GM21360 (cell line): ENCODE measurements at regions not wholly inside any gene's neighbourhood (a gene's known extent, or its start where the extent isn't known, plus 50 kb on each side); places are given as distances from the start of the nearest gene placed in this dataset.
"Not testable (repeated sequence)": the region's sequence is repeated elsewhere in the genome, so short reads cannot be mapped to it uniquely, and the experiment has no call there.

Experiments used
- ATAC-seq: cut with Tn5 transposase; IDR thresholded peaks from one replicate; pipeline ENCODE4 v1.9.1; 2021; ENCODE audit warnings: mild to moderate bottlenecking, moderate library complexity; ENCODE audit not compliant: unreplicated experiment

DNA sequence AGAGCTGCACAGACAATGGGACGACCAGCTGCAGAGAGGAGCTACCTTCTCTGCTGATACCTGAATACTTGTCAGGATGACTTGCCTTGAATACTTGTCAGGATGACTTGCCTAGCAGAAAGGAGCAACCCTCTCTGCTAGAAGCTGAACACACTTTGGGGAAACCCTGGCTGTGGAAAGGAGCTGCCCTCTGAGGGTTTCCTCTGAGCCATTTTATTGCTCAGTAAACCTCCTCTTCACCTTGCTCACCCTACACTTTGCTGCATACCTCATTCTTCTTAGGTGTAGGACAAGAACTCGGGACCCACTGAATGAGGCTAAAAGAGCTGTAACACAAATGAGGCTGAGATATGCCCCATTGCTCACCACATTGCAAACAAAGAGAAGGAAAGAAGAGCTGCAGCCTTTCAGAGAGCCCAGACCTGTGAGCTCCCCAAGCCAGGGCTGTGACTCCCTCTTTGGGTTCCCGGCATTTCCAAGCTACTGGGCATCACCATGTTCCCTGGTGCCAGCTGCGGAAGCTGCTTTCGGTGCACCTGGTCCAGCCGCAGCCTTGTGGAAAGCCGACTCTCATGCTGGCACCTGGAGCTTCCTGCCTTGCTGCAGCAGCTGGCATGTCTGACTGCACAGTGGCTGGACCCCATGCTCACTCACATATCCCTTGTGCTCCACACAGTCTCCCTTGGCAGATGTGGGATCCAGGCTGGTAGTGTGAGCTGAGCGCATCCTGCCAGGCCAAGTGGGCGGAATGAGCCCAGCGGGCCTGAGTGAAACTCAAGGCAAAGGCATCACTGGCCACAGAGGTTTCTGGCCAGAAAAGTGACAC lies 106.7 kb upstream of the AHI1 start:
- no peak for ATAC-seq

DNA sequence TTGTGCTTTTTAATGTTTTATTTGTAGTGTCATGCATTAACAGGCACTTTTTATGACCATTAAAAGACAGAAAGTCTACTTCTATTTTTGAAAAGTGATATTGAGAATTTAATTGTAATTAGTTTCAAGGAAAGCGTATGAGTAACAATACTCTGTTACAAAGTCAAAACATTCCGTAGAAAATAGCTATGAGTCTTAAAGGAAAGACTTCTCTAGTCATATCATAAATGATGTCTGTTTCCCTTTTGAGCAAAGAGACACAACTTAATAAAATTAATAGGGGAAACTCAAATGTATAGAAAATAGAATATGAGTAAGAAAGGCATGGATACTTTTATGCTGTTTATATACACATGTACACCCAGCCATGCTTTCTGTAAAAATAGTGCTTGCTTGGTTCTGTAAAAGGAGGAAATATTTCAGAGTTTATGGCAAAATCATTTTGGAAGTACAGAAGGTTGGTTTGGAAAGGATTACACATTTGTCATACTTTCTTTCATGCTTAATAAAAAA lies 107.8 kb upstream of the AHI1 start:
- no peak for ATAC-seq

DNA sequence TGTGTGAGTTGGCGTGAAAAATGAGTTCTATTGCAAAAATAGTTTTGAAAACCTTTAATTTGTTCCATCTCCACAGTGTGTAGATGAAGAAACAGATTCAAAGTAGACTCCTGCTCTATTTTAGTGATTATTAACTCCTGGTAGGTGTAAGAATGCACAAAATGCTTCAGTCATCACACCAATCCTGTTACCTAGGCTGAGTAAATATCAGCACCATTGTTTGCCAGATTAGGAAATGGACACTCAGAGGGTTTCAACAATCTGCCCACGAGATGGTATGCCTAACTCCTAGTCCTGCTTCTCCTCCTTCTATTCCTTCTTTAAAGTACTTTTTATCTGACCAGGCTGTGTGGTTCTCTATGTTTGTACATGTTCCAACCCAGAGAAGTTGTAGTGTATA lies 108.9 kb upstream of the AHI1 start:
- ATAC-seq, result no peak

DNA sequence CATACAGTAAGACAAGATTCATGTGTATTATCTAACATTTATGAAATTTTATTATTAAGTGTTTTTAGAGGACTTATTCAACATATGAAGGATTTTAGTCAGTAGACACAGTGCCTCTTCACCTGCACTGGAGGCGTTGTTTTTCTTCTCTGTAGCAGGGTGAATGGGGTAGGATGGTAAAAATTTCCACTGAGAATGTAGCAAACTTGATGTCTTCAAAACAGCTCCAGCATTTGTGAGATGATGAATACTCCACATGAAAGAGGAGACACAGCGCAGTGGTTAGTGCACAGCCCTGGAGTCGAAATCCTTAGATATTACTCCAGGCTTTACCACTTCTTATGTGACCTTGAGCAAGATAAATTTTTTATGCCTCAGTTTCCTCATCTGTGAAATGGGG lies 110.5 kb upstream of the AHI1 start:
- no peak for ATAC-seq

DNA sequence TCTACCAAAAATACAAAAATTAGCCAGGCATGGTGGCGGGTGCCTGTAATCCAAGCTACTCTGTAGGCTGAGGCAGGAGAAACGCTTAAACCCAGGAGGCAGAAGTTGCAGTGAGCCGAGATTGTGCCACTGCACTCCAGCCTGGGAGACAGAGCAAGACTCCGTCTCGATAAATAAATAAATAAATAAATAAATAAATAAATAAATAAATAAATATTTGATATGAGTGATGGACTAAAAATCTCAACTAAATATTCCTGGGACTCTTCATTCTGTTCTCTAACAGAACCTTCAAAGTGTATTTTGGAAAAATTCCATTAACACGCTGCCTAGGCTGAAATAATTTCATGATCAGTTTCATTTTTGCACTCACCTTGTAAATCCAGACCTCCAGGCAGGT lies 112.7 kb upstream of the AHI1 start:
- ATAC-seq, result not testable (repeated sequence)

DNA sequence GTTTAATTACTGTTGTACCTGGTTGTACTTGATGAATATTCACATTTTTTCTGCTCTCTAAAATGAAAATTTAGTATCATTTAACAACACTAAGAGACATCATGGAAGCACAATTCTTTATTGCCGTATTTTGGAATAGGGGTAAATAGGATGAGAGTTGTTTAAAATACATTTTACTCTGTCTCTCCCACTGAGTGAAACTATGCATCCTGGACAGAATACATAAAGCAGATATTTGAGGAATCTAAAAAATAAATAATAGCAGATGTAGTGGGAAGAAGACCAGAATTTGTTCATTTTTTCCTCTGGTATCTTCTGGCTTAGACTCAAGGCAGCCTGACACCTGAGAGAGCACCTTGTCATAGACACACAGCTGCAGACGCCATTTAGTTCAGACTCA lies 119.1 kb upstream of the AHI1 start:
- ATAC-seq, result no peak

DNA sequence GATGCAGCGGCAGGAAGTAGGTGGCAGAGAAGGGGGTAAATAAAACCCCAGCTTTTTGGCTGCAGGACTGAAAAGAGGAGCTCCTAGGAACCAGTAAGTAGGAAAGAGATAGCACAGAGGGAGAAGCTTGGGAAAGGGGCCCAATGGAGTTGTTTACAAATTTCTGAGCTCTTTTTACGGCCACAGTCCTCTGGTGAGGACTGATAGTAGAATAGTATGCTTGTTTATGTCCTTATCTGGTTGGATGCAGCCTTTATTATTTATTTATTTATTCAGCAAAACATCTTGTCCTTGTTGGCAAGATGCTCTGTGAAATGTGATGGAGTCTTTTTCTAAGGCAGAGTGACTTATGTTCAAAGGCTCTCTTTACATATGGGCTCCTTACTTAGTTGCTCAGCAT lies 119.7 kb upstream of the AHI1 start:
- ATAC-seq, result no peak

DNA sequence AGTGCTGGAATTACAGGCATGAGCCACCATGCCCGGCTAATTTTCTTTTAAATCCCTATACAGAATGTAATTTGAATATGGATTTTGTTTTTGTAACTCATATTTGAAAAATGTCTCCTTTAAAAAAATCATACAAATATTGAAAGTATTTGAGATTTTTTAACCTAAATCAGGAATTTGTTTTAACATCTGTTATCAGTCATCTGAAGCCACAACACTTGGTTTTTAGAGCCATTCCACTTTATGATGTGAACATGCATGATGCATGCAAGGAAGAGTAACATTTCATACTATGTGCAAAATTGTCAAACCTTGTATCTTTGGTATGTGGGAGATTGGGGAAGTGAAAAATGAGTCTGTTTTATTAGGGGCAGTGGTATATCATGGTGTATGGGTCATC lies 124.5 kb upstream of the AHI1 start:
- no peak for ATAC-seq

DNA sequence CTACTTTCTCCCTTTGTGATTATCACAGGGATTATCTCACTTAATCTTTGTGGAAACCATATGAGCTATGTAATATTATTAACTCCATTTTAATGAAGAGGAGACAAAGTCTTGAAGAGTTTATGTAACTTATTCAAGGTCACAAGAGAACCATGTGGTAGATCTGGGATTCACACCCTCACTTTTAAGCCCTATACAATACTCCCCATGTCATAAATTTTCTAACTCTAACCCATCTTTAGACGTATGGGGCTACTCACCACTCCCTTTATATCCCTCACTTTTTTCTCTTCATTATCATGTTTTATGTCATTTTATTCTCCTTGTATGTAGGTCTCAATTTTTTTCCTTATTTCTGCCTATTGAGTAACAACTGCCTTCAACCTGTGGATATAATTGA lies 126.4 kb upstream of the AHI1 start:
- ATAC-seq, result no peak

DNA sequence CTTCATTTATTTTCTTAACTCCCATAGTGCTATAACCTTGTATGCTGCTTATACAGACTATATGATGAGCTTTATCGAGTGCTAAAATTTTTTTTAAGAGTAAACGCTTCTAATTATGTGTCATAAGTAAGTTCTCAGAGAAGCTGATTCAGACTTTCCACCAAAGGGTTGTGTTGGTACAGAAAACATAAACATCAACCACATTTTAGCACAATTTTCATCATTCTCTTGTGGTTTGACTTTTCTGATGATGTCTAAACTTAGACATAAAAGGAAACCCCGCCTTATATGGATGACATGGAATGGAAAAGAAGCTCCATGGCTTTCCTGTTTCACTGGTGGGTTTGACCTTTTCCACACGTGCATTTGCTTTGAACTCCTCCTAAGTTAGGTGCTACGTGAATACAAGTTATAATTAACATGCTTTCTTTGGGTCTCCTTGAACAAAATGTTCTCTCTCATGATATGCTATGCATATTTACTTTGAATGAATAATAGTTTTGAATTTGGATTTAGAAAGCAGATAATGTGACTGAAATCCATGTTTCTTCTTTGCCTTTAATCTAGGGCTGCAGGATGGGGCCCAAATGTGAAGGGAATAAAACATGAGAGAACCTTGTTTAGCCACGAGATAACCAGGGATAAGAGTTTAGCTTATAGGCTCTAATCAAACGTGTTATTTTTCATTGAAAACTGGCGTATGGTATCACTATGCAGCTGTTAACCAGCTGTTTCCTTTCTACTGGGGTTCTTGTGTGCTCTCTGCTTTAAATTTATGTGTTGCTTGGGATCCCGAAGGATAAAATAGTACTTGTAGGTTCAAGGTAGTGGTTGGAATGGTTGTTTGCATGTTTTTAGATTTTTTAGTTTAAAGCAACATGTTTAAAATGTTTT lies 127.1 kb upstream of the AHI1 start:
- ATAC-seq, result no peak

DNA sequence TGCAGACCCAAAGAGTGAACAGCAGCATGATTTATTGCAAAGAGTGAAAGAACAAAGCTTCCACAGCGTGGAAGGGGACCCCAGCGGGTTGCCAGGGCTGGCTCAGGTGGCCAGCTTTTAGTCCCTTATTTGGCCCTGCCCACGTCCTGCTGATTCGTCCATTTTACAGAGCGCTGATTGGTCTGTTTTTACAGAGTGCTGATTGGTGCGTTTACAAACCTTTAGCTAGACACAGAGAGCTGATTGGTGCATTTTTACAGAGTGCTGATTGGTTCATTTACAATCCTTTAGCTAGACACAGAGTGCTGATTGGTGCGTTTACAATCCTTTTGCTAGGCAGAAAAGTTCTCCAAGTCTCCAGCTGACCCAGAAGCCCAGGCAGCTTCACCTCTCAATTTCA lies 128.5 kb upstream of the AHI1 start:
- not testable (repeated sequence) for ATAC-seq

DNA sequence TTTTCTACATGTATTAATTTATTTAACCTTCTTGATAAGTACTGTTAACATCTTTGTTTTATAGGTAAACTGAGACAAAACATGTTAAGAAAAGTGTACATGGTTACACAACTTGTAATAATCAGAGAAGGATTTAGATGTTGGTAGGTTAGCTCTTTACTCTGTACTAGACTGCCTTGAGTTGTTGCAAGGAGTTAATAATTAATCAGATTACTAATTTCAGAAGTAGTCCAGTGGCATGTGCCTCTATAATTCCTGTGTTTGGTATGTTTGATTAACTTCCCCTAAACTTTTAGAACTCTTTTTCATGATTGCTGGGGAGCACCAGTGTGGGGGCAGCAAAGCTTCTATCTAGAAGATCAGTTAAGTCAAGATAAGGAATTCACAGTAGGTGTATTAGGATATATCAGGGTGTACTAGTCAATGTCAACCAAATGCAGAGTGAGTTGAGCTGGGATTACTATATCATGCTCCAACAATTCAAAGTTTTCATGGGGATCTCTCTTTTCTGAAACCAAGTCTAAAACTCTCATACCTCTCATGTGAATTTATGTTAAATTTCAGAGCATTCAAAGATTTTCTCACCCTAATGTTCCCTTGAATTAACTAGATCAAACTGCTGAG lies 129.7 kb upstream of the AHI1 start:
- no peak for ATAC-seq

DNA sequence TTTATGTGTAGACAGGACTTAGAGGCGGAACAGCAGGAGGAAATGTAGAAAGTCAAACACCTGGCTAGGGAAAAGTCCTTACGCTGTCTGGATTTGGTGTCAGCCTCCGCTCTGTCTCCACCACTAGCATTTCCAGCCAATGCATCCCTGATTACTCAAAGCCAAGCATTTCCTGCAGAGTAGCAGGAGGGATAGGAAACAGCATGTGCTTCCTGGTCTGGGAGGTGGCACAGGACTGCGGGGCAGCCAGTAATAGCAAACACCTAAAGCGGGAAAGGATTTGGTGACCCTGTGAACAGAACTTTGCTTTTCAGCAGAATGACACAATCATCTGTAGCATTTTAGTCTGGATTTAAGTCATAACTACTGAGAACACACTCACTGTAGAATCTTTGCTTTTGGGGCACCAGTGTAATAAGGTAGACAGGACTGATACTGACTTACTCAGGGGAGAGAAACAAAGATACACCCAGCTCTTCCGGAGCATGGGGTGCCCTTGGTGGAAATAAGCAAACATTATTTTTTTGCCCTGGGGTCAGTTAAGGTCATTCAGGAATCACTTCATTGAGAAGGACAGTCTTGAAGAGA lies 133.3 kb upstream of the AHI1 start:
- ATAC-seq, result no peak

DNA sequence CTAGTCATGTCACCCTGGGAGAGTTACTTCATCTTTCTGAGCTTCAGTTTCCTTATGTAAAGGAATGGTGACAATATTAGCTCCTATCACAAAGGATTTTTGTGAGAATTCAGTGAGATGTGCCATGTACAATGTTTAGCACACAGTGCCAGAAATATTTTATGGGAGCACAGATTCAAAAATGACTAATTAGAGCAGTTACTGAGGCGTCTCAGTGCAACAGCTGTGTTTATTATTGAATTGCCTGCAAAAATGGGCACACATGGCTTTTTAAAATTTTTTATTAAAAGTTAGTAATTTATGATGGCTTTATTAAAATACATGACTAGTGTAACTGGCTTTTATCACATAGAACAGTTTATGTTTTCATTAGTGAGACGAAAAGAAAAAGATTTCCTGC lies 134.3 kb upstream of the AHI1 start:
- no peak for ATAC-seq

DNA sequence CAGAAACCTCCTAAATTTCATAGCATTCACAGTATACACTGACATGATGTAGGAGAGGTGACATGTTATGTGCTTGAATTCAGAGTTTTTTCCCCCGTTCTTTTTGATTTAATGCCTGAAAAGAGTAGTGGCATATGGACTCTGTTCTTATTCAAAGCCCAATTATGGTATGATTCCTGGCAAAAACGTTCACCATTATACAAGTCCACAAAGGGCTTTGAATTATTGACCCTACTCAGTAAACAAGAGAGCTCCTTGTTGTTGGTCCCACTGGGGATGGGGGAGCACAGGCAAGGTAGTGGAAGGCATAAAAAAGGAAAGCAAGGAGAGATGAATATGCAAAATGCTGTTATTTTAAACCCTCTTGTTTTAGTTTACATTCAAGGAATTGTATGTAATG lies 136.0 kb upstream of the AHI1 start:
- ATAC-seq, result no peak

DNA sequence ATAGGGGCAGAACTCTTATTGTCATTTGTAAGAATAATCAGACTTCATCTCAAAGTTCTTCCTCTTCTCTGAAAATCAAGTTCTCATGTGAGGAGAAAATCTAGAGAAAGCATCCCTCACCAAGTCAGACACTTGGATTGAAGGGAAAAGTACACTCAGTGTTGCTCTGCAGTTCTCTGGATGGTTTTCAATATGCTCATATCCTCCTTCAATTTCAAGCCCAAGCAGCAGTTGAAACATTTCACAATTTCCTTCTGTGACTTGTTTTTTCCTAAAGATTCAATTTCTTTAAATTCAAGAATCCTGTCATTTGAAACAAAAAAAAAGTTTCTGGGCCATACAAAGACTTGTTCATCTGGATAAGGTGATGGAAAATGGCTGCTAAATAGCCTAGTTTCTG lies 140.2 kb upstream of the AHI1 start:
- ATAC-seq, result no peak

DNA sequence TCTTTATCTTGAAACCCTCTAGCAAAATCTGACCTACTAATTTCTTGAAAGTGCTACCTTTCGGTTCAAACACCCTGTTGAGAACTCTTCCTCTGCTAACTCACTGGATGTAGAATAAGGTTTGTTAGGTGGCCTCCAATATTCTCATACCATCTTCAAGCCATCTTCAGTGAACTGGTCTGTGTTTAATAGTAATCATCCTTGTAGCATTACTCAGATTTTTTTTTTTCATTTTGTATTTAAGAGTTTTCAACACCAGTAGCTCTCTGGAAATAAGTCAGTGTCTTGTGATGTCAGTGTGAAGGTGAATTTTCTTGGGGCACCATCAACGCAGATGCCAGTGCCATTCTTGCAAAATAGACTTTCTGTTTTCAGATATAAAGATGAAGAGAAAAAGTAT lies 140.6 kb upstream of the AHI1 start:
- no peak for ATAC-seq

DNA sequence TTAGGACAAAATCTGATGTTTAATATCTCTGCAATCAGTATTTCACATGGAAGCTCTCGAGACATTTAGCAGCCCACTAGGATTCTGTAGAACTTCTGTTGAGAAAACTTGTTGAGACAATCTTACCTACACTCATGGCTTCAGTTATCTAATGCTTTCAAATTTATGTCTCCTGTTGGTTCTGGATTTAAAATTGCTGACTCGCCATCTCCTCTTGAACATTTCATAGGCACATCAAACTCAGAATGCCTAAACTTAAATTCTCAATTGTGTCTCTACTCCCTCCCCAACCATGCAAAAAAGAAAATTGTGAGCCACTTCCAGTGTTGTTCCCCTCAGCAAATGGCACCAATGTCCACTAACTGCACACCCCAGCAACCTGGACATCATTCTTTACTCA lies 142.5 kb upstream of the AHI1 start:
- no peak for ATAC-seq

DNA sequence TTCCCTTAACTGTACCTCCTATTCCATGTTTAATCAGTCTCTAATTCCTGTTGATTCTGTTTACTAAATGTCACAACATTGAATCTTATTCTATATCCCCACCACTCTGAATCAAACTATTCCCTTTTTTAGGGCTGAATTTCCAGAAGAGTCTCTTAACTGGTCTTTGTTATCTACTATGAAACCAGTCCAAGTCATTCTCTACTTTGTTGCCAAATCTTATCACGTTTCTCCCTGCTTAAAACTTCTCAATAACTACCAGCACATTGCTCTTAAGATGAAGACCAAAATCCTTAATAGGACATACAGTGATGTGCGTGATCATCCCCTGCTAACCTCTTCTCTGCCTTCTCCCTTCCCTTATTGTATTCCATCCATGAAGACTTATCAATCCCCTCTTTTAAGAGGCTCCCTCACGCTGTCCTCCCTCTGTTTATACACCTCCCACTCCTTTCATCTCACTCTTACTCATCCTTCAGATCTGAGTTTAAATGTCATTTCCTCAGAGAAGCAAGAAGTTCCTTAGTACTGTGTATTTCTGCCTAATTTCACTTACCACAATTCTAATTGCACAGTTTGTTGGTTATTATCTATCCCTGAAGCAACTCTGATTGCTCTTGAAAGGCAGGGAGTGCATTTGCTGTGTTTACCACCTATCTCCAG lies 143.0 kb upstream of the AHI1 start:
- ATAC-seq, result no peak

DNA sequence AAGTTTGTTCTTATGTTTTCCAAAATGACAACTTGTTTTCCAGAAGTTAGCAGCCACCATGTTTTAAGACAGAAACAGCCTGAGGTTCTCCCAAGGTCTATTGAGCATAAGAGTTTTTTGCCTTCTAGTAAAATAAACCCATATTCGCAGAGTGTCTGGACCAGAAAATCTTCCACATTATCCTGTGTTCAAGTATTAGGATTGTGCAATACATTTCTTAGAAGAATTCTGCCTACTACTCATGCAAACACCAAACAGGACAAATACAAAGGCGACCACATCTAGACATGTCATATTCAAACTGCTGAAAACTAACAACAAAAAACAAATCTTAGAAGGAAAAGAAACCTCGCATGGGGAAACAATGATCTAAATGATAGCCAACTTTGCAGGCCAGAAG lies 145.4 kb upstream of the AHI1 start:
- no peak for ATAC-seq

DNA sequence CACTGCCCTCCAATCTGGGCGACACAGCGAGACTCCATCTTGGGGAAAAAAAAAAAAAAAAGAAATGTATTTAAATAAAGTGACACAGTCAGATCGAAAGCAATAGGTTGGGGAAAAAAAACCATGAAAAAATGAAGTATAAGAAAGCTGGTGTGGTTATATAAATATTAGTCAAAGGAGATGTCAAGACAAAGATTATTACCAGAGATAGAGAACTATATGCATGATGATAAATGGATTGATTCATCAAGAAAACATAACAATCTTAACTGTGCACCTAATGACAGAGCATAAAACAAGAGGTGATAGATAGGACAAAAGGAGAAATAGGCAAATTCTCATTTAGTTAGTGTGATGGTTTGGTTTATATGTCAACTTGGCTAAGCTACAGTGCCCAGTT lies 146.9 kb upstream of the AHI1 start:
- ATAC-seq, result no peak
